Peyer's patch (tissue), 4 donors: ENCODE measurements at regions not wholly inside any gene's neighbourhood (a gene's known extent, or its start where the extent isn't known, plus 50 kb on each side); places are given as distances from the start of the nearest gene placed in this dataset.

Source experiments
- POLR2A ChIP-seq, 2 donors: fragments of 450-650 bp; IDR thresholded peaks; one replicate each; pipeline ENCODE4 v1.5.1; 2017; ENCODE audit warnings: antibody characterized with exemption in 2 of 2, mild to moderate bottlenecking in 2 of 2, moderate library complexity in 2 of 2
- TF ChIP-seq, protein P1 (sequence below), 6 experiments: fragments of 450-650 bp in 4 of 6; fragments of 200-600 bp in 2 of 6; sonication (generic) in 1 of 6; IDR thresholded peaks; one replicate each; pipeline ENCODE4 v1.5.1; 2017 to 2019; ENCODE audit warnings: antibody characterized with exemption in 6 of 6, mild to moderate bottlenecking in 3 of 6, moderate library complexity in 1 of 6

DNA sequence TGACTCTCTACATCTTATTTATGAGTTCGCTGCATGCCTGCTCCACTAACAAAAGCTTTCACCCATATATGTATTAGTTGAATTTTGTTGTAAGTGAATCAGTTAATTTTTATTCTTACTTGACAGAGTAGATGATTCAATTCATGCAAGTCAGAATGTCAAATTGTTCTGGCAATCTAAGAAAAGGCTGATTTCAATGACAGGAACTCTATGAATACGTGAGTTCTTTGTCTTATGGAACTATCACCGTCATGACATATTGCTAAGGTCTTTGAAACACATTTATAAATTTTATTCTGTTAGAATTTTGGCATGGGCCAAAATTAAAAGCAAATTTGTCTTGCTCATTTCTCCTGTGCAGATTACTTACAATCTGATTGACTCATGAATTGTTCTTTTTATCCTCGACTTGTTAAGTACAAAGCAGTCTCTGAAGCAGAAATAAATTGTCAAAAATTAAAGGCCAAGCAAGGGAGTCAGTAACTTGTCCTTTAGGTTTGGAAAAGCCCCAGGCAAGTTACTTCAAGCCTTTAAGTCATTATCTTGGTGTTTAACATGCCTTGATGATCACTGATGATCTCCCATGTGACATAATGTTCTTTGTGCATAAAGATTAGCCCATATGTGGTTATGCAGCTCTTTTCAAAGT lies 89.0 kb upstream of the GC start:
- TF ChIP-seq, protein P1, sequence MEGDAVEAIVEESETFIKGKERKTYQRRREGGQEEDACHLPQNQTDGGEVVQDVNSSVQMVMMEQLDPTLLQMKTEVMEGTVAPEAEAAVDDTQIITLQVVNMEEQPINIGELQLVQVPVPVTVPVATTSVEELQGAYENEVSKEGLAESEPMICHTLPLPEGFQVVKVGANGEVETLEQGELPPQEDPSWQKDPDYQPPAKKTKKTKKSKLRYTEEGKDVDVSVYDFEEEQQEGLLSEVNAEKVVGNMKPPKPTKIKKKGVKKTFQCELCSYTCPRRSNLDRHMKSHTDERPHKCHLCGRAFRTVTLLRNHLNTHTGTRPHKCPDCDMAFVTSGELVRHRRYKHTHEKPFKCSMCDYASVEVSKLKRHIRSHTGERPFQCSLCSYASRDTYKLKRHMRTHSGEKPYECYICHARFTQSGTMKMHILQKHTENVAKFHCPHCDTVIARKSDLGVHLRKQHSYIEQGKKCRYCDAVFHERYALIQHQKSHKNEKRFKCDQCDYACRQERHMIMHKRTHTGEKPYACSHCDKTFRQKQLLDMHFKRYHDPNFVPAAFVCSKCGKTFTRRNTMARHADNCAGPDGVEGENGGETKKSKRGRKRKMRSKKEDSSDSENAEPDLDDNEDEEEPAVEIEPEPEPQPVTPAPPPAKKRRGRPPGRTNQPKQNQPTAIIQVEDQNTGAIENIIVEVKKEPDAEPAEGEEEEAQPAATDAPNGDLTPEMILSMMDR (IDR thresholded peaks at IDR 0.05) = no peak
- no peak for TF ChIP-seq POLR2A (IDR thresholded peaks at IDR 0.05)
